HG03097 (cell line): ENCODE measurements at regions not wholly inside any gene's neighbourhood (a gene's known extent, or its start where the extent isn't known, plus 50 kb on each side); places are given as distances from the start of the nearest gene placed in this dataset.

Source experiments
- ATAC-seq: cut with Tn5 transposase; IDR thresholded peaks from one replicate; pipeline ENCODE4 v1.9.1; 2021; ENCODE audit not compliant: unreplicated experiment, low FRiP score

DNA sequence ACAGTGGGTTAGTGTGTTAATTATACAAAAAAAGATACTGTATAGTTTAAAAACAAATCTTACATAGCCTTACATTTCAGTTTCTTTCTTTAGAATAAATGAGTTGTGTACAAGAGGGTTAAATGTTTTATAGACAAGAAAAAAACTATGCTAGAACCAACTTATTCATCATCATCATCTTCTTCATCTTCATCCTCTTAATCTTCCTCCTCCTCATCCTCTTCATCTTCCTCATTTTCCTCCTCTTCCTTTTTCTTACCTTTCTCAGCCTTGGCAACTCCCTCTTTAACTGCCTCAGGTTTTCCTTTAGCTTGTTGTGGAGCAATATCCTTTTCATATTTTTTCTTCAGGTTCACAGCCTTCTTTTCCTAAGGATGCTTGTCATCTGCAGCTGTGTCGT lies 53.7 kb downstream of the RPS12 start:
- no peak for ATAC-seq

DNA sequence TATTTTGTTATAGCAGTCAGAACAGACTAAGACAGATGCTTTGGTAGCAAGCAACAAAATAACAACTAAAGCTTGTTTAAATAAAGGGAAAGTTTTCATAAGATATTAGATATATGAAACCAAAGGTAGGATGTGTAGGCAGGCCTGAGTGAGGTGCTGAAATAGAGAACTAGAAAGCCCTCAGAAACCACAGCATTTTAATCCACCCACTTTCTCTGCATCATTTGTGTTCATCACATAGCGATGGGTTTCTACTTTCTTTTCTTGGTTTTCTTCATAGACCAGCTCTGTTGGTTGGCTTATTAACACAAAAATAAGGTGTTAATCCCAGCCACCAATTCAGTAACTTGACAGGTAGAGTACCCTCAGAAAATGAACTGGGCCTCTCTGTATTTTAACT lies 58.6 kb downstream of the RPS12 start:
- peak; percentile 97 for ATAC-seq

DNA sequence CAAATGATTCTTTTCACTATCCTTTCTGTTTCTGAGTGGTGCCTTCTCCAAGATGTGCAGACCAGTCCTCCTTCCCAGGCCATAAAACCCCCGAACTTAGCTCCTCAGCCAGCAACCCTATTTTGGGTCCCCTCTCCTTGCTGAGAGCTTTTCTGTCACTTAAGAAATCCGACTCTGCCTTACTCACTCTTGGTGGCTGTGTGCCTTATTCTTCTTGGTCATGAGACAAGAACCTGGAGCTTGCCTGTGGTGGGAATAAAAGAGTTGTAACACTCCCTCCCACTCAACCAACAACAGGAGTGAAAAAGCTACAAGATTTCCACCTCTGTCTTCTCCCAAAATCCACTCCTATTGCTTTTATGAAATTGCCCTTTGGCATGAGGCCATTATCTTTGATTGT lies 62.6 kb downstream of the RPS12 start:
- ATAC-seq = no peak

DNA sequence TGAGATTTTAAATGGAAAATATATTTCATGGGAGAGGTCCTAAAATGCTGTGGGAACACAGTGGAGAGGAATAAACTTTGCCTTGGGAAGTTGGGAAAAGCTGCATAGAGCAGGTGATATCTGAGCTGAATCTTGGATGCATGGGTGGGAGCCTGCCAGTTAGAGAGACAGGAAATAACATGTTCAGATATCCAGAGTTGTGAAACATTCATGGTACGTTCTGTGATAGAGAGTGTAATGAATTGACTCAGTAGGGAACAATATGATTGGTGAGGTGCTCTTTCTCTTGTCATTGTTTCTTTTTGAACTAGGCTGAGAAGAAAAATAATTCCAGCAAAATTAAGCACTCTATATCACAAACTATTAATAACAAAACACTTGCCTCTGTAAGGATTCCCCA lies 72.8 kb downstream of the RPS12 start:
- no peak for ATAC-seq

DNA sequence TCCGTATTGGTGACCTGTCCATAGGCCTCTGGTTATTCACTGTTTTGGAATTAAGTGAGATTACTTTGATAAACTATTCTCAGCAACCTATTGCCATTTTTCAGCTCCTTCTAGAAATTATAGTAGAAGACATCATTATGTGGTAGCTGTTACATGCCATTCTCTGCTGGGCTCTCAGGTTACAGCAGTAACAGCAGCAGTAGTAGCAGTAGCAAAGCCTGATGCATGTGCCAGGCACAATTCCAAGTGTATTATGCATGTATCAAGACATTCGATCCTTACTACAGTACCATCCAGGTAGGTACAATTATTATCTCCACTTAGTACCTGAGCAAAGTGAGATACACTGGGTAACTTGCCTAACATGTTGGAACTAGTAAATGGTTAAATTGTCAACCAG lies 74.3 kb downstream of the RPS12 start:
- no peak for ATAC-seq

DNA sequence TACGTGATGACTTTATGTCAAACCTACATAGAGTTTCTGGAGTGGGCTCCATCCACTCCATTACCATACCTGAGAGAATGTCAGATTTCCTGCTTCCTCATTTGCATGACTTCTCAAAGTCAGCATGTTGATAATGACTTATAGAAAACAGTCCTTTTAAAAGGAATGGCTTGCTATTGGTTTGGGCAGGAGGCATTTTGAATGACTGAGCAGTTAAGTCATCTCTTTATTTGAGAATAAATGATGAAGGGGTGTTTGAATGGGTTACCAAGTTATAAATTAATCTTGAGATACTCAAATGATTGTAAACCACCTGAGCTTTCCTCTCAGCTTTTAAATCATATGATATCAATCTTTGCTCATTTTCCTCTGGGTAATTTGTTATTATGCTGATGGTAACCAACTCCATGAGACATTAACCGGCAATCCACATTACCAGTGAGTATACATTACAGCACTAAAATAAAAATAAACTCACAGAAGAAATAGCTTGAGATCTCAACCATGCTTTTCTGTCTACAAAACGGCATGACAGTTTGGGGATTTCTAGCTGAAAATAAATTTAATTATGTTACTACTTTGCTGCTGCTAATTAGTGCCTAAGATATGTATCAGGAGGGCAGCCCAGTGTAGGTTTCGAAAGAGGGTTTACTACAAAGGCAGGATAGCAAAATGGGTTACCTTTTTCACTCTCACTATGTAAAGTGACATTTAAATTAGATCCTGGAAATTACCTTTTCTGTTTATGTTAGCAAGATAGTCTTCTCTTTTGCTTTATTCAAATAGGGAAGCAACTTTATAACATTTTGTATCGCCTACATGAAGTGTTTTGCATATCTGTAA lies 78.8 kb downstream of the RPS12 start:
- ATAC-seq = no peak

DNA sequence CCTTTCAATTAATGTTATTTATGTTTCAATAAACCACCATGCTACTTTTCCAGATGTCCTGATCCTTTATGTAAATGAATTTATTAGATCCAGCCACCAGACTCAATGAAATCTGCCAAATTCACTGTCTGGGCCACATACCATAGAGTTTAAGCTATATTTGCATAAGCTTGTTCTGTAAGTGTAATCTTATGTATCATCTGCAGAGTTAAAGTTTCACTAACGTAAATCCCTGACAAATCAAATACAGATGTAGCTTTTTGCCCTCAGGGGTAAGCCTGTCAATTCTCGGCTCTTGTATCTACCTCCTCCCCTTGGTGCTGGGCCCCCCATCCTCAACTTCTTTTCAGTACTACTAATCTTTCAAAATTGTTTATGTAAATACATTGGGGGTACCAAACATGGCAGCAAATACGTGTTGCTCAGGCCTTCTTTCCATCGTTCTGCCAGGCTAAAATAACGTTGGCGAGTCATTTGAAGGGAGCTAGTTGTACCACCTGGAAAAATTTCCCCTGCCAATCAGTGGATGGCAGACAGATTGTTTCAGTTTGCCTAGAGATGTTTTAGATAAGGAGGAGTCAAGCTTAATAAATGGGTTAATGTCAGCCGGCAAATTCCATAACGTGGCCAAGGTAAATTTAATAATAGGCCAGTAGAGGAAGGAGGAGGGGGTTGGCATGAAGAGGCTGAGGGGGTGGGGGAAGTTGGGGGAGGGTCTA lies 79.6 kb downstream of the RPS12 start:
- no peak for ATAC-seq

DNA sequence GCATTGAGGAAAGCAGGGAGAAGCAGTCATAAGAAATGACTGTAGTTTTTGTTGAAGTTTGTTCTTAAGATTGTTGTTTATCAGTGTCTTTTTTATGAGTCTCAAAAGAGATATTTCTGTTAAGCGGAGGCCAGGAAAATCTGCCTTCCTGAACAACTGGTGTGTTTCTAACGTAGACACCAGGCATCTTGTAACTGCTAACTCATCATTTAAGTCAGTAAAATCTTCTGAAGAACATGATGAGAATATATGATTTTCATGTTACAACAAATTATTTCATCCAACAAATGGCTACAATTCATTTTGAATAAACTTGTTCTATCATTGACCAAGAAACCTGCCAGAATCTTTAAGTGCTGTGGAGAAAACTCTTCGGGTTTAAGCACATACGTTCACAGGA lies 84.0 kb downstream of the RPS12 start:
- no peak for ATAC-seq

DNA sequence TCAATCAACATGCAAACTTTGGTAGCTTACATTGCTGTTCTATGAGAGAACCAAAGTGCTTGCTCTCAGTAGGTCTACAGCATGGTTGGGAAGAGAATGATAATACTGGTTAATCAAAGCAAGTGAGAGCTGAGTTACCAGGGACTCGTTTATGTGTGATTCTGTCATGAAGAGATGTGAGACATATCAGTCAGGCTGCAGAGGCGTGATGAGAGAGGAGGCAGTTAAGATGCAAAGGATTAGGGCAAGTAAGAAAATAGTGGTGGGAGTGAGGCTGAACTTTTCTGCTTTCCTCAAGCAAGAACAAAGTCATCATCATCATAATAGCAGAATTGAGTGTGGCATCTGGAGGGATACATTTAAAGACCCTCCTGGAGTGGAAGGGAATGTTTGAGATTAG lies 86.5 kb downstream of the RPS12 start:
- ATAC-seq = no peak

DNA sequence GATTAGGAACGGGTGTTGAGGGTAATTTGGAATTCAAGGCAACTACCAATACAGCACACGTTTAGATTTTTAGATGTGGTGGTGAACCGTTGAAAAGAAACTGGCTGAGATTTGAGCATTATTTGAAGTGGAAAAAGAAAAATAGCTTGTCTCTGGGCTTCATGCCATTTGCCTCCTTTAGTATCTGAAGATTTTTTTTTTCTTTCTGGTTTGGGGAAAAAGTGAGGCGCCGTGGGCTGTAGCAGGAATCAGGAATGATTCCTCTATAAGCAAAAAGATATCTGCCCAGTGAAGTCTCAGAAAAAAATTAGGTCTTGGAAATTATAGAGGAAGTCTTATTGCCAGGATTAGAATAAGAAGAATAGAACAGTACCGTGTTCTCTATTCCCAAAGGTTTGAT lies 88.5 kb downstream of the RPS12 start:
- no peak for ATAC-seq

DNA sequence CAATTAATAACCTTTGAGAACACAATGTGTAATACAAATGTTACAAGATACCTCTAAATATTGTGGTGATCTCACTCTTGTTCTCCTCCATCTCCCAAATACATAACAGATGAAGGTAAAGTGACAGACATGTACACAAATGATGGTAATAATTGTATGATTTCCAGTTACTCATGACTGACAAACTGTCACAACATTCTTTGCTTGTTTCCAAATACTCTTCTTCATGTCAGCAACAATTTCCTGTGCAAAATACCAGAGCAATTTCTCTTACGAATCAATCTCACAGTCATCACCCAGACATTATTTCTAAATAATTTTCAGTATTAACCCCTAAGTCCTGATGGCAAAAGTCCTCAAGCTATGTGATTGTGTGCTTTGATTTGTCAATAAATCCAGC lies 92.9 kb downstream of the RPS12 start:
- ATAC-seq = no peak

DNA sequence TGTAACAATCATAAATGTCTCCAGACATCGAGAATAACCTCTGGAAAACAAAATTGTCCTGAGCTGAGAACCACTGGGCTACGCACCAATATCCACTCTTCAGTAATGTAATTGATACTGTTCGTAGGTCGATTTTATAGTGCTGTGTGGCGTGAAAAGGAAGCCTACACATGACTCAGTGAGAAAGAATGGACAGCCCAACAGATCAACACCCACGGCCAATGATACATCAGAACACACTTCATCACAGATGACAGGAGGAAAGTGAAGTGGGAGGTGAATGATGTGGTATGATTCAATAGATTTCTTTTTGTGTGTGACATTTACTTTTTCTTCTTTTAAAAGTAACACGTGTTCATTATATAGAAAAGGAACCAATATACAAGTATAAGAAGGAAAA lies 93.5 kb downstream of the RPS12 start:
- ATAC-seq = no peak

DNA sequence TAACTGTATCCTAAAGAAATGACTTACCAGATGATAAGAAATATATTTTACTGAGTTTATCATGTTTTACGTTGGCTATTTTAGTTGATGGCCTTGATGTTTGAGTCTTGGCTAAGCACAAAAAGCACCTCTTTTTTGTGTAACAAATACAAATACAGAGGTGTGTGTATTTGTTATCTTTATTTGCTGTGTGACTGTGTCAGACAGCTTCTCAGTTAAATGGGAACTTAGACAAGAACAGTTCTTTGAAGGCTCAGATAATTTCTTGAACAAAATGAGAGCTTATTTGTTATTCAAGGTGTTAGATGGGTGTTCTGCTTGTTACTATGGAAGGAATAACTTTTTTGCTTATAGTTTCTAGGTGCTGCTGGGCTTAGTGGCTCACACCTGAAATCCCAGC lies 95.4 kb downstream of the RPS12 start:
- no peak for ATAC-seq

DNA sequence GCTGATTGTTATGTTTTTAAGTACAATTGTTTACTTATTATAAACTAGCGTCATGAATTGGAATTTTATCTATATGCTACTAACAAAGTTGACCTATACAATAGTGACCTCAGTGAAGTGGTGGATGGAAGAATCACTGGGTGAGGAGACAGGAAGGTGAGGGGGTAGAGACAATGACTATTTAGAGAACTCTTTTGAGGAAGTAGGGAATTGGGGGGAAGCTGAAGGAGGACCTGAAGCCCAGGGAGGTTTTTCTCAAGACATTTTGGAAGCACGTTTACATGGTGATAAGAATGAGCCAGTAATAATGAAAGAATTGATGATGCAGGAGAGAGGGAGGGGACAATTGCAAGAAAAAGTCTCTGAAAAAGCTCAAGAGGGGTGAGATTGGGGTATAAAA lies 96.4 kb downstream of the RPS12 start:
- ATAC-seq = no peak

DNA sequence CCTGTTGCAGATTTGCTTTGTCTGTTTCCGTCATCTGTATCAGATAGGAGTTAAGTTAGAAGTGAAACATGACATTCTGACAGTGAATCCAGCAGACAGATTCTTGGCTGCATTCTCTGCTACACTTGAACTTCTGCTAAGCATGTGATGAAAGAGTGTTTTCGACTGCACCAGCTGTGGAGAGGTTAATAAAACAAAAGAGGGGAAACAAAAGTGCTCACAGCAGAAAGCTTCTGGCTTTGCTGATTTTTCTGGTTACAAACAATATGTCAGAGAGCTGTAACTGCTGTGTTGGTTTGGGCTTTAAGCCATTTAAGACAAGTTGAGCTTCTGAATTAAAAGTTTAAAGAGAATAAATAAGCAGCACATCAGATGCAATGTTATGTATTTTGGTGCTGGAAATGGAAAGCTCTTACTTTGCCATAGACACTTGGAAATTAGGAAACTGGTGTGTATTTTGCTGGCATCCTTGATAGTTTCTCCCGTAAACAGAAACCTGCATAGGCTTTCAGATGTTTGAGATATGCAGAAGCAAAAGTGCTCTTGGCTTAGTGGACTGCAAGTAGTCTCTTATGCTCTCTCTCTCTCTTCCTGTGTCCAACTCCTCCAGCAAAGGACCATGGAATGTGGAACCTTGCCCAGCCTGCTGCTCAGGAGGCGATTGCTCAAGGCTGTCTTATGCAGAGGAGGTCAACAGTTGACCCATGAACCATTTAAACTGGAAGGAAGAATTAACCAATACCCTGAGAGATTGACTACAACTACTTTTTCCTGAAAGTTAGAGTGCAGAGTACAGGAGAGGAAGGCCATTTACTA lies 104.9 kb downstream of the RPS12 start:
- ATAC-seq = no peak

DNA sequence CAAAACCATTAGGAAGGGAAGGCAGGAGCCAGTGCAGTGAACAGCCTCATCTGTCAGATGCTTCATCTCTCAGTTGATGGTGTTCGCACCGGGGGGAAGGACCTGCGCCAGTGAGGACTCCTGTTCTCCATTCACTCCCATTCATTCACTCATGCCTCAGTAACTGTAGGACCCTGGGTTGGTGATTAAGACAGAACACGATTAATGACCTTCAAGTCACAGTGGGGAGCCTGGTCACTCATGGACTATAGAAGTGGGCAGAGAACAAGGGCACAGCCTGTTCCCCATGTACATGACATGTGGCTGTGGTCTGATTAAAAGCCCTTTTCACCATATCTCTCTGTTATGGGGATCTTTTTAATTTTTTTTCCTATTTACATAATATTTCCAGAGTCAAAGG lies 113.3 kb downstream of the RPS12 start:
- no peak for ATAC-seq

DNA sequence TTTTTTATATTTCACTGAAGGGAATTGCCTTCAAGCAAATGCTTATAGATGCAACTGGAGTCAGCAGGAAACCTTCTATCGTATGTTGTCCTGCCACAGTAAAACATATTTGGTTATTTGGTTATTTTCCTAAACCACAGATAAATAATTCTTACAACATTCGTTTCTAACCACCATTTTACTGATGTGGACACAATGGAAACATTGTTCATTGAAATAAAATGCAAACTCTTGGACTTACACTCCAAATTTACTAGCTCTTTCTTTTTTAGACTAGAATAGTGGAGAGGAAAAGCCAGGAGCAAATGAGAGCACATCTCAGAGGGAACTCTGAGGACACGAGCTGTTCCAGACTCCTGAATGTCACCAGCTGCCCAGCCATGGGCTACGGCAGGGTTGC lies 114.8 kb downstream of the RPS12 start:
- ATAC-seq = no peak

DNA sequence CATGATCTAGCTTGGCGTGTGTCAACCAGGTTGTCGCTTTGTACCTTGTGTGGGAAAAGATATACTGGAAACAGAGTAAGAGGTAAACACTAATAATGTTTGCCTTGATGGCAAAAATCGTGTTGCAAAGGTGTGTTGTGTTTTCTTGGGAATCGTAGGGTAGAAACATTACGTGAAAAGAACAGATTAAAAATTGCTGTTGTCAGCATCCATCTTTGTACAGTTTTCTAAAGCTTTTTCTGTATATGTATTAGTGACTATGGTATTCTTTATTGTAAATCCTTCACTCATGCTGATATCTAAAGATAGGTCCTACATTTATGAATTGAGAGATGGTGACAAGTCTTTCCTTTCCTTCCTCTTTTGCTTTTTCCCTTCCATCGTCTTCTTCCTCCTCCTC lies 116.9 kb downstream of the RPS12 start:
- no peak for ATAC-seq

DNA sequence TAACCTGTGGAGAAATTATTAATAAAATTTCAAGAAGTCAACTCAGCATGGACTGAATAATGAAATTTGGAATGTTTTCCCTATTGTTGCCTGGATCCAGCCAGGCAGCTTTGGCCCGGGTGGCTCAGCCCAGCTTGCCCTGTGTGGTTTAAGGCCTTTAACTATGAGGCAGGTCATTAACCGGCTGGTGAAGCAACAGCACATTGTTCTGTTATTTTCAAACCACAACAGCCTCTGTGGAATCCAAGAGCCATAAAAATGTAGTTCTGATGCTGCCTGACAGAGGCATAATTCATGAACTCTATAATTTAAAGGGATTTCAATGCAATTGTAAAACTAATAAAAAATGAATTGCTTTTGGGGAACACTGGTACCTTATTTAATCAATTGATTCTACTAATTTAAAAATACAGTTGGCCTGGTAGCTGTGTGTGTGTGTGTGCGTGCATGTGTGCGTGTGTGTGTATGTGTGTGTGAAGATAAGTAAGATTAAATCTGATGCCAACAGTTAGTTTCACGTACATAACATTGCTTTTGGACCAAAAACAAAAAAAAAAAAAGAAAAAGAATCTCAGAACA lies 117.7 kb downstream of the RPS12 start:
- ATAC-seq = no peak

DNA sequence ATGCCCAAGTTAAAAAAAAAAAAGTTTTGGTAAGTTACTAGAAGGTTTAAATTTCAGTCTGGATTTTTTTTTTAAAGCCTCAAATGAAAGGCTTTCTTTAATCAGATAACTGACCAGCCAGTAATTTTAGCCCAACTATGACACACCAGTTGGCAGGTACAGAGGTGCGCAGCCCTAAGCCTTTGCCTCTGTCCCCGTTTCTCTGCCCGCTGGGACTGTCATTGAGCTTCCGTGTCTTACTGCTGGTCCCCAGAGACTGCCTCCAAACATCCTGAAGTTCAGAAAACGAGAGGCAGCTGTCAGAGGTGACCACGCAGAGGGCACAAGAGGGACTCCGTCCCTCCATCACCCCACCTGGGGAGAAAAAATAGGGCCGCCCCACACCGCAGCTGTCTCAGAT lies 118.2 kb downstream of the RPS12 start:
- no peak for ATAC-seq

DNA sequence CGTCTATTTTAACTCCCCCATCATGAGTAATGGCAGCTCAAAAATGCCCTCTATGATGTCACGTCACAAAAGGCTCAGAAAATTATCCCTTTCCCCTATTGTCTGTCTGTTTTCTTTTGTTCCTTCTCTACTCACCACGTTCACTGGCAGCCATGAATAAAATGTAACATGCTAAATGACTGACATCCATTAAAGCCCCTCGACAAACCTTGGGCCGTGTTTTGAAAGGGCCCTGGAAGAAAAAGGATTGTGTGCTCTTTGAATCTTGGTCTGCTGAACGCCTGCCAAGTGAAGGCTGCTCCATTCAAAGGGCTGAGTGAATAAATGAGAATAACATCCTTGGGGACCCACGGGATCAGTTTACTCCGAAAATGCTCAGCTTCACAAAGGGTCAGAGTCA lies 118.7 kb downstream of the RPS12 start:
- no peak for ATAC-seq
